Calu3 (cell line): ENCODE measurements at regions not wholly inside any gene's neighbourhood (a gene's known extent, or its start where the extent isn't known, plus 50 kb on each side); places are given as distances from the start of the nearest gene placed in this dataset.

Experiments
- BruUV-seq: library from RNA; stranded (reverse); fragments of 400-500 nt; replicated peaks from 2 replicates; lab custom pipeline; 2021; lab: Mats Ljungman, UMichigan
- CTCF ChIA-PET: fragments of 300-600 bp; sonication (Branson Sonifier 250); formaldehyde crosslinking; loops from one replicate; lab custom pipeline; 2022; ENCODE audit warnings: antibody characterized with exemption; lab: Charles Lee
- DNase-seq: peaks from one replicate; pipeline ENCODE4 v3.0.0; 2022
- H3K27ac Mint-ChIP-seq: one replicate; pipeline ENCODE4 v1.8.0; 2022; ENCODE audit warnings: mixed read lengths; ENCODE audit not compliant: unreplicated experiment
- H3K27me3 Mint-ChIP-seq: one replicate; pipeline ENCODE4 v1.8.0; 2022; ENCODE audit warnings: mixed read lengths; ENCODE audit not compliant: unreplicated experiment
- H3K36me3 Mint-ChIP-seq: one replicate; pipeline ENCODE4 v1.8.0; 2022; ENCODE audit warnings: mild to moderate bottlenecking, moderate library complexity, mixed read lengths; ENCODE audit not compliant: insufficient read depth, unreplicated experiment
- H3K4me1 Mint-ChIP-seq: one replicate; pipeline ENCODE4 v1.8.0; 2022; ENCODE audit warnings: mild to moderate bottlenecking, low read depth, mixed read lengths; ENCODE audit not compliant: unreplicated experiment
- H3K4me3 Mint-ChIP-seq: one replicate; pipeline ENCODE4 v1.8.0; 2022; ENCODE audit warnings: mild to moderate bottlenecking, low read depth, moderate library complexity, mixed read lengths; ENCODE audit not compliant: unreplicated experiment
- H3K9me3 Mint-ChIP-seq: one replicate; pipeline ENCODE4 v1.8.0; 2022; ENCODE audit warnings: low read depth, mixed read lengths; ENCODE audit not compliant: unreplicated experiment
- CTCF ChIP-seq: fragments of 200-600 bp; IDR thresholded peaks from one replicate; pipeline ENCODE4 v1.8.0; 2022; ENCODE audit warnings: antibody characterized with exemption; ENCODE audit not compliant: unreplicated experiment
- intact Hi-C: fragments of 100-400 bp; cut with micrococcal nuclease; formaldehyde crosslinking; loops from one replicate; pipeline ENCODE4 v1.10.0; 2022; ENCODE audit not compliant: unreplicated experiment

GRCh38 chr5:137808503-137809135, 54.5 kb upstream of the HNRNPA0 start:
- CTCF ChIA-PET, result no interaction called here
- no peaks in the 10 kb centered on the region for H3K27me3 Mint-ChIP-seq
- no peaks in the 10 kb centered on the region for H3K36me3 Mint-ChIP-seq
- H3K9me3 Mint-ChIP-seq, result peaks cover 2% of the 10 kb centered on the region
- no peak overlapping the region for H3K4me3 Mint-ChIP-seq
- no peak overlapping the region for H3K27ac Mint-ChIP-seq
- TF ChIP-seq CTCF, result no peak
- intact Hi-C loops, result no loop called here
- H3K4me1 Mint-ChIP-seq, result peaks cover 8% of the 10 kb centered on the region
- no peak for DNase-seq
- BruUV-seq, result no TSS peak

GRCh38 chr5:137815202-137815990, 52.3 kb upstream of the MYOT start:
- Mint-ChIP-seq H3K27ac (no peak overlapping the region), H3K4me3 (no peak overlapping the region), H3K9me3 (peaks cover 2% of the 10 kb centered on the region), H3K4me1 (peaks cover 8% of the 10 kb centered on the region), H3K36me3 (no peaks in the 10 kb centered on the region), H3K27me3 (no peaks in the 10 kb centered on the region)
- DNase-seq, result no peak
- BruUV-seq, result no TSS peak
- no peak for TF ChIP-seq CTCF
- CTCF ChIA-PET, result interaction anchor here (0.5 to 1.6 kb wide), 3 partner anchors 10 to 37 kb away, joined by 3 to 4 read pairs (median 3); no protein-coding TSS in a partner anchor
- intact Hi-C loops, result no loop called here
